ENCODE measurements at regions not wholly inside any gene's neighbourhood (a gene's known extent, or its start where the extent isn't known, plus 50 kb on each side); places are given as distances from the start of the nearest gene placed in this dataset.

DNA sequence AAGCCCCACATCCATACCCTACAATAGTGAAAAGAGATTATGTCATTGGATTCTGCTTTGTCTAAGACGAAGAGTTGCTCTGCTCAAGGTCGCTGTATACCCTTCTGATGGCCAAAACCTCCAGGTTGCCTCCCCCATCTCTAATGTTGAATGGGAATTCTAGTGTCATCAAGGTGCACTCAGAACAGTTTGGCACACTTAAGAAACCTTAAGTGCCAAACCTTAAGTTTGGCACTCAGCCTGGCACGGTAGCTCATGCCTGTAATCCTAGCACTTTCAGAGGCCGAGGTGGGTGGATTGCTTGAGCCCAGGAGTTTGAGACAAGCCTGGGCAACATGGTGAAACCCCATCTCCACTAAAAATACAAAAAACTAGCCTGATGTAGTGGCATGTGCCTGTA, 1245.6 kb upstream of the SEL1L start:
- intact Hi-C loops (cut with DNase I) = no loop called here
- 62 to 88% (median 82%) methylated on average over 3 to 4 of the region's 4 CpGs for WGBS, 4 donors
- DNase-seq (no peak), ATAC-seq (no peak)
- Histone ChIP-seq H3K4me1 (no peaks in the 10 kb centered on the region), H3K4me3 (no peak overlapping the region), H3K36me3 (no peaks in the 10 kb centered on the region), H3K9me3 (no peaks in the 10 kb centered on the region), H3K27me3 (no peaks in the 10 kb centered on the region), H3K27ac (no peak overlapping the region)
- TF ChIP-seq CTCF (IDR thresholded peaks at IDR 0.05) (no peak), POLR2A (IDR thresholded peaks at IDR 0.05) (no peak)

DNA sequence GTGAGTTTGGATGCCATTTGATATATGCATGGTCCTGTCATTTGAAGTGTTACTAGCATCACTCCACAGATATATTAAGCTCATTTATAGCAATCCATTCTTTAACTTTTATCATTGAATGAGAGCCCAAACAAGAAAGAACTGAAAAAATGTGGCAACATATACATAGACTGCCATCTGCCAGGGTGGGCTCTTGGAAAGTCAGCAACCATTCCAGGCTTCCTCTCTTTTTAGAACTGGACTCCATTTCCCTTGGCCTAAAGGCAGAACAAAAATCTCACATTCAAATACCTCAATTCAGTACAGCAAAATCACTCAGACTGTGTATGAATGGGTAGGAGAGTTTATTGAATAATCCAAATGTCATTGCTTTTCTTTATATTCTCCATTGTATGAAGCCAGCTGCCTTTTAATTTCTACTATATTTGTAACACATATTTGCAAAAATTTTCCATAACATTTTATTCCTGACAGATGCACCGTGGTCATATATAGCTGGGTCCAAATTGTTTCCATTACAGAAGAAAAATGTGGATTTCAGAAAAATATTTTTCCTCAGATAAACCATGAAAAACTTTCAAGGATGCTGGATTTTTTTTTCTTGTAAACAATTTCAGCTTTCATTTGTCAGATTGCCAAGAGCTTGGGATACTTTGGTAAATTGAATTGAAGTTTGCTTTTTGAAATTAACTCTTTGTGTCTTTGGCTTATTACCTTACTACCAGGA, 1252.3 kb upstream of the SEL1L start:
- no peak for ATAC-seq
- H3K4me1 ChIP-seq = no peaks in the 10 kb centered on the region
- no peak overlapping the region for H3K27ac ChIP-seq
- 36 to 61% (median 47%) methylated on average over 1 of the region's 1 CpG for WGBS, 4 donors
- TF ChIP-seq CTCF (IDR thresholded peaks at IDR 0.05) (no peak), POLR2A (IDR thresholded peaks at IDR 0.05) (no peak)
- H3K4me3 ChIP-seq = no peak overlapping the region
- DNase-seq = no peak
- no peaks in the 10 kb centered on the region for H3K27me3 ChIP-seq
- no peaks in the 10 kb centered on the region for H3K9me3 ChIP-seq
- H3K36me3 ChIP-seq = no peaks in the 10 kb centered on the region
- intact Hi-C loops (cut with DNase I) = no loop called here

- no peak for ATAC-seq
- Histone ChIP-seq H3K27me3 (no peaks in the 10 kb centered on the region), H3K27ac (no peak overlapping the region), H3K4me3 (no peak overlapping the region), H3K4me1 (no peaks in the 10 kb centered on the region), H3K9me3 (no peaks in the 10 kb centered on the region), H3K36me3 (no peaks in the 10 kb centered on the region)
- 71 to 82% (median 79%) methylated on average over 3 of the region's 3 CpGs for WGBS, 4 donors
- no peak for DNase-seq
- no peak for TF ChIP-seq POLR2A (IDR thresholded peaks at IDR 0.05)
- no peak for TF ChIP-seq CTCF (IDR thresholded peaks at IDR 0.05)
- intact Hi-C loops (cut with DNase I) = no loop called here
Observed at GRCh38 chr14:82786483-82786880, 1252.8 kb upstream of the SEL1L start.

- DNase-seq = no peak
- WGBS, 4 donors = 61 to 81% (median 78%) methylated on average over 4 of the region's 4 CpGs
Observed at GRCh38 chr14:82796086-82796485, 1262.4 kb upstream of the SEL1L start.

More at GRCh38 chr14:82796086-82796485, 1262.4 kb upstream of the SEL1L start:
- no peak for TF ChIP-seq POLR2A (IDR thresholded peaks at IDR 0.05)
- TF ChIP-seq CTCF (IDR thresholded peaks at IDR 0.05) = no peak
- Histone ChIP-seq H3K36me3 (no peaks in the 10 kb centered on the region), H3K4me3 (no peak overlapping the region), H3K4me1 (no peaks in the 10 kb centered on the region), H3K27ac (no peak overlapping the region), H3K27me3 (no peaks in the 10 kb centered on the region), H3K9me3 (no peaks in the 10 kb centered on the region)
- intact Hi-C loops (cut with DNase I) = no loop called here
- ATAC-seq = no peak
